Endodermal cell (in vitro differentiated cells): ENCODE measurements at regions not wholly inside any gene's neighbourhood (a gene's known extent, or its start where the extent isn't known, plus 50 kb on each side); places are given as distances from the start of the nearest gene placed in this dataset.
"Not testable (repeated sequence)": the region's sequence is repeated elsewhere in the genome, so short reads cannot be mapped to it uniquely, and the experiment has no call there.

Experiments
- DNase-seq: peaks from one replicate; pipeline ENCODE4 v3.0.0-alpha.2; 2017
- H3K27ac ChIP-seq: 2 replicates; pipeline ENCODE4 v1.5.1; 2013; ENCODE audit warnings: mild to moderate bottlenecking, low read depth, low read length, moderate library complexity
- H3K27me3 ChIP-seq: 2 replicates; pipeline ENCODE4 v1.6.1; 2013; ENCODE audit warnings: mild to moderate bottlenecking, low read length, moderate library complexity; ENCODE audit not compliant: insufficient read depth, control insufficient read depth, poor library complexity, severe bottlenecking
- H3K36me3 ChIP-seq: 2 replicates; pipeline ENCODE4 v1.7.0; 2013; ENCODE audit warnings: mild to moderate bottlenecking, low read length, moderate library complexity; ENCODE audit not compliant: control insufficient read depth, insufficient read depth
- H3K4me1 ChIP-seq: one replicate; pipeline ENCODE4 v1.7.0; 2013; ENCODE audit warnings: low read length; ENCODE audit not compliant: control insufficient read depth, insufficient read depth
- H3K4me3 ChIP-seq: 2 replicates; pipeline ENCODE4 v1.5.1; 2013; ENCODE audit warnings: mild to moderate bottlenecking, low read length, moderate library complexity
- H3K9ac ChIP-seq: 2 replicates; pipeline ENCODE4 v1.6.1; 2013; ENCODE audit warnings: mild to moderate bottlenecking, low read length, moderate library complexity; ENCODE audit not compliant: poor library complexity, severe bottlenecking; ENCODE audit errors: extremely low read depth
- H3K9me3 ChIP-seq: 2 replicates; pipeline ENCODE4 v1.6.1; 2013; ENCODE audit warnings: mild to moderate bottlenecking, low read length, moderate library complexity; ENCODE audit not compliant: control insufficient read depth
- H3K27ac Mint-ChIP-seq: 2 replicates; pipeline ENCODE4 v1.8.0; 2020; ENCODE audit warnings: mixed read lengths
- H3K27me3 Mint-ChIP-seq: 2 replicates; pipeline ENCODE4 v1.8.0; 2021; ENCODE audit warnings: mild to moderate bottlenecking, mixed read lengths; ENCODE audit not compliant: insufficient read depth
- H3K36me3 Mint-ChIP-seq: 2 replicates; pipeline ENCODE4 v1.8.0; 2020; ENCODE audit warnings: low read depth, mixed read lengths
- H3K4me1 Mint-ChIP-seq: 2 replicates; pipeline ENCODE4 v1.8.0; 2020; ENCODE audit warnings: mixed read lengths
- H3K4me3 Mint-ChIP-seq: 2 replicates; pipeline ENCODE4 v1.8.0; 2020; ENCODE audit warnings: mild to moderate bottlenecking, moderate library complexity, mixed read lengths
- H3K9me3 Mint-ChIP-seq: 2 replicates; pipeline ENCODE4 v1.8.0; 2020; ENCODE audit warnings: mild to moderate bottlenecking, mixed read lengths
- WGBS, 2 experiments: methylation state at CpG; one replicate each; pipeline versions ENCODE4 v1.1.5 to v1.1.7; 2013; ENCODE audit warnings: missing lambda C conversion rate in 2 of 2, mixed read lengths in 1 of 2; ENCODE audit not compliant: insufficient coverage in 1 of 2, insufficient read length in 1 of 2; 5-methylcytosine and 5-hydroxymethylcytosine counted together
- TF ChIP-seq, protein P1 (sequence below): fragments of 200-600 bp; sonication (generic); conservative IDR thresholded peaks from 2 replicates; pipeline ENCODE4 v1.5.0; 2021; ENCODE audit warnings: antibody characterized with exemption, mild to moderate bottlenecking

DNA sequence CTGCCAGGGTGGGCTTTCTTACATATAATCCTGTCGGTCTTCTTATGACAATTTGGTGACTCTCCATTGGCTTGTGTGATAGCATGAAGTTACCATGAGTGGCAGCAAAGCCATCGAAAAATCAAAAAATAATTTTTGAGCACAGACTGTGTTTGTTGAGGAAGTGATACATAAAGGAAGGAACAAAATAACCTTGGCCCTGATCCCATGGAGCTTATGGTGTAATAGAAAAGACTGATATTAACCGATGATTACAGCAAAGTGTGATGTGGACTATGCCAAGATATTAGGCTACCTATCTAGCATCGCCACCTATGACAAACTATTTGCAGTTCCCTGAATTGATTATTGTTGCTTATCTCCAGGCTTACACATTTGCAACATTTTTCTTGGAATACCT is 383.2 kb downstream of the AEBP2 start:
- no peaks in the 10 kb centered on the region for H3K4me1 Mint-ChIP-seq
- no peak for DNase-seq

DNA sequence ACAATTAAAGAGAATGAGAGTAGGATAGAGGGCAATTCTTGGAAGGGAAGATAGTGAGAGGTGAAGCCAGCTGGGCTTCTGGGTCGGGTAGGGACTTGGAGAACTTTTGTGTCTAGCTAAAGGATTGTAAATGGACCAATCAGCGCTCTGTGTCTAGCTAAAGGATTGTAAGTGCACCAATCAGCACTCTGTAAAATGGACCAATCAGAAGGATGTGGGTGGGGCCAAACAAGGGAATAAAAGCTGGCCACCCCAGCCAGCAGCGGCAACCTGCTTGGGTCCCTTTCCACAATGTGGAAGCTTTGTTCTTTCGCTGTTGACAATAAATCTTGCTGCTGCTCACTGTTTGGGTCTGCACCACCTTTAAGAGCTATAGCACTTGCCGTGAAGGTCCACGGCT is 384.0 kb downstream of the AEBP2 start:
- H3K36me3 ChIP-seq, H3K9me3 Mint-ChIP-seq: not testable (repeated sequence)
- WGBS, 2 experiments, result 72 to 75% methylated on average over 4 to 6 of the region's 6 CpGs

More for the DNA sequence above, 383.2 kb downstream of the AEBP2 start:
- no peak overlapping the region for H3K27ac Mint-ChIP-seq
- Histone ChIP-seq H3K27ac (no peak overlapping the region), H3K36me3 (no peaks in the 10 kb centered on the region), H3K27me3 (no peaks in the 10 kb centered on the region), H3K9ac (no peak overlapping the region), H3K4me1 (no peaks in the 10 kb centered on the region), H3K9me3 (no peaks in the 10 kb centered on the region), H3K4me3 (no peak overlapping the region)
- no peaks in the 10 kb centered on the region for H3K36me3 Mint-ChIP-seq
- H3K4me3 Mint-ChIP-seq, result no peak overlapping the region
- H3K9me3 Mint-ChIP-seq, result peaks cover 8% of the 10 kb centered on the region
- no peaks in the 10 kb centered on the region for H3K27me3 Mint-ChIP-seq
- TF ChIP-seq, protein P1, sequence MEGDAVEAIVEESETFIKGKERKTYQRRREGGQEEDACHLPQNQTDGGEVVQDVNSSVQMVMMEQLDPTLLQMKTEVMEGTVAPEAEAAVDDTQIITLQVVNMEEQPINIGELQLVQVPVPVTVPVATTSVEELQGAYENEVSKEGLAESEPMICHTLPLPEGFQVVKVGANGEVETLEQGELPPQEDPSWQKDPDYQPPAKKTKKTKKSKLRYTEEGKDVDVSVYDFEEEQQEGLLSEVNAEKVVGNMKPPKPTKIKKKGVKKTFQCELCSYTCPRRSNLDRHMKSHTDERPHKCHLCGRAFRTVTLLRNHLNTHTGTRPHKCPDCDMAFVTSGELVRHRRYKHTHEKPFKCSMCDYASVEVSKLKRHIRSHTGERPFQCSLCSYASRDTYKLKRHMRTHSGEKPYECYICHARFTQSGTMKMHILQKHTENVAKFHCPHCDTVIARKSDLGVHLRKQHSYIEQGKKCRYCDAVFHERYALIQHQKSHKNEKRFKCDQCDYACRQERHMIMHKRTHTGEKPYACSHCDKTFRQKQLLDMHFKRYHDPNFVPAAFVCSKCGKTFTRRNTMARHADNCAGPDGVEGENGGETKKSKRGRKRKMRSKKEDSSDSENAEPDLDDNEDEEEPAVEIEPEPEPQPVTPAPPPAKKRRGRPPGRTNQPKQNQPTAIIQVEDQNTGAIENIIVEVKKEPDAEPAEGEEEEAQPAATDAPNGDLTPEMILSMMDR, result no peak
- WGBS, 2 experiments, result 92 to 100% methylated on average over 3 to 4 of the region's 4 CpGs

DNA sequence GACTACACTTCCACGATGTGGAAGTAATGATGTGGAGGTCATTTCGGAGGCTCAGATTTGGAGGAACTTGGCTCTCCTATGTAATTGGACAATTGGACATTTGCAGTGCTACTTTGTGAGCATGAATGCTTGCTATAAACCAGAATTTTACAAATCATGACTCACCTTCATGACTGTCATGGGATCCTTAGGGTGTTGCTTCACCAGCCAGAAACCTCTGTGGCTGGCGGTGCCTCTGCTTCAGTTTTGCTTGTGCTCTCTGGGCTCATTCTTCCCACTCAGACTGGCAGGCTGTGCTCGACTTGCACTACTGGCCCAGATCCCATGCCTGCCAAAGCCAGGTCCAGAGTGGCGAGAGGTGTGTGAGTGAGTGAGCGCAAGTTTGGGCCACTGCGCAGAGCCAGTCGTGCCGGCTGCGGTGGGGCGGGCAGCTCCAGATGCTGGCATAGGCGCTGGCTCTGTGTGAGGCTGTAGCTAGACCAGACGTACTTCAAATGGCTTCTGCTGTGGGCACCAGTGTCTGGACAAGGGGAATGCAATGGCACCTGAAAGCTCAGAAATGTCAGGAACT is 387.8 kb downstream of the AEBP2 start:
- no peaks in the 10 kb centered on the region for H3K4me1 Mint-ChIP-seq
- H3K9me3 Mint-ChIP-seq, result peaks cover 8% of the 10 kb centered on the region
- Histone ChIP-seq H3K27ac (no peak overlapping the region), H3K27me3 (no peaks in the 10 kb centered on the region), H3K36me3 (no peaks in the 10 kb centered on the region), H3K4me1 (no peaks in the 10 kb centered on the region), H3K9me3 (no peaks in the 10 kb centered on the region), H3K4me3 (no peak overlapping the region), H3K9ac (no peak overlapping the region)
- no peaks in the 10 kb centered on the region for H3K36me3 Mint-ChIP-seq
- WGBS, 2 experiments, result 93 to 94% methylated on average over 11 to 13 of the region's 13 CpGs
- DNase-seq, result no peak
- TF ChIP-seq, protein P1, result no peak
- H3K4me3 Mint-ChIP-seq, result no peak overlapping the region
- no peak overlapping the region for H3K27ac Mint-ChIP-seq
- H3K27me3 Mint-ChIP-seq, result no peaks in the 10 kb centered on the region

More for the DNA sequence above, 384.0 kb downstream of the AEBP2 start:
- DNase-seq, H3K36me3 Mint-ChIP-seq, H3K4me1 Mint-ChIP-seq, H3K27ac Mint-ChIP-seq, H3K4me3 ChIP-seq, H3K27me3 Mint-ChIP-seq, H3K9me3 ChIP-seq, H3K4me3 Mint-ChIP-seq, H3K27me3 ChIP-seq, H3K27ac ChIP-seq, H3K4me1 ChIP-seq, H3K9ac ChIP-seq: not testable (repeated sequence)
